LNCAP (cell line): ENCODE measurements at regions not wholly inside any gene's neighbourhood (a gene's known extent, or its start where the extent isn't known, plus 50 kb on each side); places are given as distances from the start of the nearest gene placed in this dataset.

Experiments
- TF ChIP-seq, protein P1 (sequence below): fragments of 450-650 bp; IDR thresholded peaks from 2 replicates; pipeline ENCODE4 v1.5.1; 2017; ENCODE audit warnings: mild to moderate bottlenecking

DNA sequence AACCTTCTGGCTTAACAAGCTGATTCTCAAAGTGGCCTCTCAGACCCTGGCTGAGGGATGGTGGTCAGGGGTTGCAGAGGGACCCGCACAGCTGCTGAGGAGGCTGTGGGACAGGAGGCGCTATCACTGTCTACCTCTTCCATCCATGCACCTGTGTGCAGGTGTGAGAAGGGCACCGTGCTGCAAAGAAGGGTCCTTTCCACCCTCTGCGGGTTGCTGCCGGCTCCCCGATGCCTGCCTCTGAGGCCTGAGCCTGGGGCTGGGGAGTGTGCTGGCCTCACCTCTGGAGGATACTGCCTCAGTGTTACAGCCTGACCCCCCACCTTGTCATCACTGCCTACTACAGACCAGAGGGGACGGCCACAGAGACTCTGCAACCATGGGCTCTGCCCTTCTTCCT, 66.1 kb upstream of the B3GAT1 start:
- TF ChIP-seq, protein P1, sequence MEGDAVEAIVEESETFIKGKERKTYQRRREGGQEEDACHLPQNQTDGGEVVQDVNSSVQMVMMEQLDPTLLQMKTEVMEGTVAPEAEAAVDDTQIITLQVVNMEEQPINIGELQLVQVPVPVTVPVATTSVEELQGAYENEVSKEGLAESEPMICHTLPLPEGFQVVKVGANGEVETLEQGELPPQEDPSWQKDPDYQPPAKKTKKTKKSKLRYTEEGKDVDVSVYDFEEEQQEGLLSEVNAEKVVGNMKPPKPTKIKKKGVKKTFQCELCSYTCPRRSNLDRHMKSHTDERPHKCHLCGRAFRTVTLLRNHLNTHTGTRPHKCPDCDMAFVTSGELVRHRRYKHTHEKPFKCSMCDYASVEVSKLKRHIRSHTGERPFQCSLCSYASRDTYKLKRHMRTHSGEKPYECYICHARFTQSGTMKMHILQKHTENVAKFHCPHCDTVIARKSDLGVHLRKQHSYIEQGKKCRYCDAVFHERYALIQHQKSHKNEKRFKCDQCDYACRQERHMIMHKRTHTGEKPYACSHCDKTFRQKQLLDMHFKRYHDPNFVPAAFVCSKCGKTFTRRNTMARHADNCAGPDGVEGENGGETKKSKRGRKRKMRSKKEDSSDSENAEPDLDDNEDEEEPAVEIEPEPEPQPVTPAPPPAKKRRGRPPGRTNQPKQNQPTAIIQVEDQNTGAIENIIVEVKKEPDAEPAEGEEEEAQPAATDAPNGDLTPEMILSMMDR = no peak

DNA sequence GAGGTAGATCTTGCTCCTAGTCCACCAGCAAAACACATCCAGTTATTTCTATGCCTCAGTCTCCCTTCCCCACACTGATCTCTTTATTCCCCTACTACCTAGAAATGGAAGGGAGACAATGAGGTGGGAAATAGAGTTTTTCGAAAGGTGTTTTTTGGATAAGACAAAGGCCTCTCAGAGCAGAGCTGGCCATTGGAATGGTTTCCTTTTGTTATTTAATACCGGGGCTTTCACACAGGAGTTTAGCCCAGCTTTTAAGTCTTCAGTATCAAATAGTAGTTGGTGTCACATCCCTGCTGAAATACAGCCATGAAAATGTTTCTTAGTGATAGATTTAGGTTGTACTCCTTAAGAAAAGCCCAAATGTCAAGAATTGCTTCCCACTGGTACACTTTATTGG, 65.4 kb upstream of the B3GAT1 start:
- TF ChIP-seq, protein P1 = no peak

DNA sequence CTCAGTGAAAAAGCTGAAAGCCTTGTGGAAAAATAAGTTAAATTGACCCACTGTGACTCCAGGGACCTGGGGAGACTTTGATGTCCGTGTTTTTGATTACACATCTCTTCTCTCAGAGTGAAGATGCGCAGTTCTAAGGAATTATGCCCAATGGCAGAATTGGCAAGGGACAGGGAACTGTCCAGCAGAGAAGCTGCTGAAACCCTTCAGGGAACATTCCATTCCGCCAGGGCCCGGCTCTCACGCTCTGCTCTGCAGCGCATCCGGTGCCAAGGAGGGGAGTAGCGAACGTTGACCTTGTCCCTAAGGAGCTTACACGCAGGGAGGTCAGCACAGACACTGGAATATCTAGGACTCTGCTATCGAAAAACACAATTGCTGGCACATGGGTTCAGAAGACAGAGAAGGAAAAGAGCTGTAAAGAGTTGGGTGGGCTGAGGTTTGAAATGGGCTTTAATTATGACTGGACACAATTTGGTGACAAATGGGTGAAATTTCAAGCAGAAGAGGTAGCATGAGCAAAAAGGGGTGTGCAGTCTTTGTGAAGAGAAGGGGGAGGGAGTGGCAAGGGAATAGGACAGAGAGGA, 64.5 kb upstream of the B3GAT1 start:
- TF ChIP-seq, protein P1 = no peak

DNA sequence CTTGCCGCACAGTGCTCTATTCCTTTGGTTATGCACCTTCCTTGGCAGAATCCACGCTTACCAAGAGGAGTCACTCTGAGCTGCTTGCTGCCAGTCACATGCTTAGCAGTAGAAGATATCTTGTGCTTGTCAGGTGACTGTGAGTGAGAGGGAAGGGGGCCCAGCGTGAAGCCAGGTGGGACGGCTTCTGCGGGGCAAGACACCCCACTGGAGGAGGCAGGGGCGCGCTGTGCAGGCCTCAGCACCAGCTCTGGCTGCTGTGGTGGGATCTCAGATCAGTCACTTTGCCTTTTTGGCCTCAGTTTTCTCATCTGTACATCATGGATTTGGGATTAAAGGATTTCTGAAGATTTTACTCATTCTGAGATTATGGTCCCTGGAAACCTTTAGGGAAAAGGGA, 63.9 kb upstream of the B3GAT1 start:
- TF ChIP-seq, protein P1 = no peak

DNA sequence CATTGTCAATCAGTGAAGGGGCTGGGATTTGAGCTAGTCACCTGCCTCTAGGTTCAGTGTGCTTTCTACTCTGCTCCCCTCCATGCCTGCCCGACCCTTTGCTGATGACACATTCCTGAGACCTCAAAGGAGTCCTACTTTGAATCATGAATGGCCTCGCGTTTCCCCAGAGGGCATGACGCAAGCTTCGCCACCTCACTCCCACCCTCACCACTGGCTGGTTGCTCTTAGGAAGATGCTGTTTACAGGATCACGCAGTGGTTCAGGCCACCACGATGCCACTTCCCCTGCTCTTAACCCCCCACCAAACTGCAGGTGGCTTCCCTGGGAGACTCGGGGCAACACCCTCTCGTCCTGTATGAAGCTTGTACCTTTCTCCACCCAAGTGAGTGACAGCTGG, 62.9 kb upstream of the B3GAT1 start:
- TF ChIP-seq, protein P1 = no peak

DNA sequence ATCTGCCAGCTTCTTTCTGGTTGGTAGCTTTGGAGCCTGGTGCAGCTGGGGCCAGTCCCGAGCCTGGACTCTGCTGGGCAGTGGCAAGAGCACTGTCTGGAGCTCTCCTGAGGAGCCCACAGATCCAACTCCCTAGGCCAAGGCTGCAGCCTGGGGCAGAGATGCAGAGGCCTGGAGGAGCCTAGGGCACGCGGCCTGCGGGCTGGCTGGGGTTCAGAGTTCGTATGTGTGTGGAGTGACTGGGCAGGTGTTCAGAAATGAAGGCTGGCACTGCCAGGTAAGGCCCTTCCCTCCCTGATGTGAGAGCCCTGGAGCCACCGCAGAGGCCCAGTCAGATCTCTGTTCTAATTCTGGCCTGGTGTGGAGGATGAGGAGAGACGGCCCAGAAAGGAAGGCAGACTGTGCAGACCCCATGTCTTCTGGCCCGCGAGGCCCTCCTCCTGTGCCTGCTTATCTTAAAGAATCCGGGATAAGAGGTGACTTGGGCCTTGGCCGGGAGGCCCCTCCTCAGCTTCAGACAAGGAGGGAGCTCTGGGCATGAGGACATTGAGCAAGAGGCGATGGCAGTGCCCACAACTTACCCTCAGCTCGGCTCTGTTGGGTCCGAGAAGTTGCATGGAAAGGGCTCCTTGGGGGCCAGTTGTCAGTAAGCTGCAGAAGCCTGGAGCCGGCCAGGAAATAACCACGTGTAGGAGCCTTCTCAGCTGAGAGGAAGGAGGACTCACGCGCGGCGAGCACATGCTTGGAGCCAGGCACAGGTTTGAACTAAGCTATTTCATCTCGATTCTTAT, 62.2 kb upstream of the B3GAT1 start:
- TF ChIP-seq, protein P1 = no peak

DNA sequence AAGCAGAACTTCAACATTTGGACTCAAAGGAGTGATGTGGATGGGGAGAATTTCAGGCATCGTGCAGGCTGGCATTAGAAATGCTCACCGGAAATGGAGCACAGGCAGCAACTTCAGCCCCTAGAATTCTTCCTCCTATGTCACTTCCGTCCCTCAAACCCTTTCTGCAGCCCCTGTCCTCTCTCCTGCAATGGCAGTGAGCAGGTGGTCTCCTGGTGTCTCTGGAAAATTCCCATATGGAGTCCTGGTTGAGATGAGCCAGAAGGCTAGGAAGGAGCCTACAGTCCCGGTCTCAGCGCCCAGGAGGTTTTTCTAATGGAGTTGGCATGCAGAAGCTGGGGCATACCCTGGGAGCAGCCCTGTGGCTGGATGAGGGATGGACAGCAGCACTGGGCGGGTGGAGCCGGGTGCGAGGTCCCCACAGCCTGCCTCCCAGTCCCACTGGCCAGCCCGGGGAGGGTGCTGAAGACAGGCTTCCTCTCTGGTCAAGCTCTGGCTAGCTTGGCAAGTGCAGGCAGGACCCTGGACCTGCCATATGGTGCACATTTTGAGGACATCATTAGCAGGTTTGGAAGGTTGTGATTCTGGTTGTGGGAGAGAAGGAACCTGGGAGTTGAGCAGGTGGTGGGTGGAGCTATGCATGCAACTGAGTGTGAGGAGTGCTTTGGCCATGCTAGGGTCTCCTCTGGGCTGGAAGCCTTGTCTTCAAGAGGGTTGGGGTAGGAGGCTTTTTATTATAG, 59.8 kb upstream of the B3GAT1 start:
- TF ChIP-seq, protein P1 = no peak
